Natural killer cell (primary cell): ENCODE measurements at regions not wholly inside any gene's neighbourhood (a gene's known extent, or its start where the extent isn't known, plus 50 kb on each side); places are given as distances from the start of the nearest gene placed in this dataset.

Source experiments
- ATAC-seq, 3 donors: fragments of 150-1000 bp in 2 of 3; fragments of 200-7000 bp in 1 of 3; cut with Tn5 transposase; 1 replicate in 1 of 3; 2 replicates in 2 of 3; pipeline ENCODE4 v1.10.0; 2021; ENCODE audit warnings: mild to moderate bottlenecking in 2 of 3, moderate library complexity in 2 of 3
- DNase-seq, 2 donors: peaks; one replicate each; pipeline versions ENCODE4 v3.0.0 to v3.0.0-alpha.2; 2013 to 2021; ENCODE audit warnings: mixed read lengths in 1 of 2
- H3K27ac ChIP-seq: one replicate; pipeline ENCODE4 v1.5.1; 2013; ENCODE audit warnings: mild to moderate bottlenecking, low read length
- H3K27me3 ChIP-seq: one replicate; pipeline ENCODE4 v1.6.1; 2013; ENCODE audit warnings: low read length; ENCODE audit not compliant: control insufficient read depth, insufficient read depth
- H3K36me3 ChIP-seq: one replicate; pipeline ENCODE4 v1.6.1; 2013; ENCODE audit warnings: low read length; ENCODE audit not compliant: control insufficient read depth, insufficient read depth
- H3K4me1 ChIP-seq: one replicate; pipeline ENCODE4 v1.6.1; 2013; ENCODE audit warnings: low read length; ENCODE audit not compliant: control insufficient read depth, insufficient read depth
- H3K4me3 ChIP-seq: one replicate; pipeline ENCODE4 v1.5.1; 2013; ENCODE audit warnings: low read length
- H3K9me3 ChIP-seq: one replicate; pipeline ENCODE4 v1.6.1; 2013; ENCODE audit warnings: low read length; ENCODE audit not compliant: control insufficient read depth, insufficient read depth
- H3K27ac Mint-ChIP-seq, 2 donors: one replicate each; pipeline ENCODE4 v1.8.0; 2022; ENCODE audit warnings: mild to moderate bottlenecking in 2 of 2, mixed read lengths in 2 of 2, moderate library complexity in 1 of 2
- H3K27me3 Mint-ChIP-seq, 2 donors: one replicate each; pipeline ENCODE4 v1.8.0; 2022; ENCODE audit warnings: low read depth in 2 of 2, mixed read lengths in 2 of 2
- H3K36me3 Mint-ChIP-seq: one replicate; pipeline ENCODE4 v1.8.0; 2022; ENCODE audit warnings: mixed read lengths
- H3K4me1 Mint-ChIP-seq, 2 donors: one replicate each; pipeline ENCODE4 v1.8.0; 2022; ENCODE audit warnings: mixed read lengths in 2 of 2
- H3K4me3 Mint-ChIP-seq: one replicate; pipeline ENCODE4 v1.8.0; 2022; ENCODE audit warnings: mild to moderate bottlenecking, moderate library complexity, mixed read lengths
- H3K9me3 Mint-ChIP-seq, 2 donors: one replicate each; pipeline ENCODE4 v1.8.0; 2022; ENCODE audit warnings: mixed read lengths in 2 of 2
- WGBS: methylation state at CpG from one replicate; pipeline ENCODE4 v1.1.7; 2013; ENCODE audit warnings: missing lambda C conversion rate; ENCODE audit not compliant: insufficient coverage; 5-methylcytosine and 5-hydroxymethylcytosine counted together
- intact Hi-C: fragments of 100-400 bp; cut with micrococcal nuclease; formaldehyde crosslinking; loops from one replicate; pipeline ENCODE4 v1.14.2; 2022
- TF ChIP-seq, protein P1 (sequence below): fragments of 200-600 bp; IDR thresholded peaks from one replicate; pipeline ENCODE4 v1.8.0; 2022; ENCODE audit warnings: antibody characterized with exemption

DNA sequence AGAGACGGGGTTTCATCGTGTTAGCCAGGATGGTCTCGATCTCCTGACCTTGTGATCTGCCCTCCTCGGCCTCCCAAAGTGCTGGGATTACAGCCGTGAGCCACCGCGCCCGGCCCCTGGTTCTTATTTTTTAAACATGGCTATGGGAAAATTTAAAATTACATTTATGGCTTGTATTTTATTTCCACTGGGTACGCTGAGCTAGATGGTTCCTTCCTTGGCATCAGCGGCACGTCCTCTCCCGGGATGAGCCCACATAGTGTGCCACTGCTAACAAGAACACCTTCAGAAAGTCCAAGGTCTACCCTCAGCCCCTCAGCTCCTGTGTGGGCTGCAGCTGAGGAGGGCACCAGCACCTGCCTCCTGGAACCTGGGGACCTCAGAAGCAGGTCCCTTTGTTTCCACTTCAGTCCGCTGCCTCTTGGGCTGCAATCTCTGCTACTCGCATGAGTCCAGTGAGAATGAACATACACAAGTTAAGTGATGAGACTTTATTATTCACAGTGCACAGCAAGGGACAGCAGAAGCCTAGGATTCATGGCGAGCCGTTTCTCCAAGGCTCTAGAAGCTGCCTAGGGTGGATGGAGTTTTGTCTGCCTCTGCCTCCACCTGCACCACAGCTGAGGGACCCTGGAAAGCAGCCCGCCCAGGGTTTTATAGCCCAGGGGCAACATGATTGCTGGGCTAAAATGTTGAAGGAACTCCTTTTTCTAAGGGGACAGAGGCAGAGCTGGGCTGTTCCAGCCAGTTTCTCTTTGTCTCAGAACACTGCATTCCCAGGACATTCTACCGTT lies 107.5 kb upstream of the TEX51 start:
- Mint-ChIP-seq H3K4me1 (no peaks in the 10 kb centered on the region), H3K4me3 (no peak overlapping the region), H3K27ac (no peak overlapping the region), H3K36me3 (no peaks in the 10 kb centered on the region), H3K9me3 (no peaks in the 10 kb centered on the region), H3K27me3 (peaks cover 4 to 14% of the 10 kb centered on the region in 2 donors)
- H3K4me1 ChIP-seq: no peaks in the 10 kb centered on the region
- H3K27ac ChIP-seq: no peak overlapping the region
- H3K36me3 ChIP-seq: no peaks in the 10 kb centered on the region
- H3K27me3 ChIP-seq: no peaks in the 10 kb centered on the region
- no peak overlapping the region for H3K4me3 ChIP-seq
- ATAC-seq: no peak
- no peak for DNase-seq
- no peaks in the 10 kb centered on the region for H3K9me3 ChIP-seq
- intact Hi-C loops: no loop called here
- TF ChIP-seq, protein P1, sequence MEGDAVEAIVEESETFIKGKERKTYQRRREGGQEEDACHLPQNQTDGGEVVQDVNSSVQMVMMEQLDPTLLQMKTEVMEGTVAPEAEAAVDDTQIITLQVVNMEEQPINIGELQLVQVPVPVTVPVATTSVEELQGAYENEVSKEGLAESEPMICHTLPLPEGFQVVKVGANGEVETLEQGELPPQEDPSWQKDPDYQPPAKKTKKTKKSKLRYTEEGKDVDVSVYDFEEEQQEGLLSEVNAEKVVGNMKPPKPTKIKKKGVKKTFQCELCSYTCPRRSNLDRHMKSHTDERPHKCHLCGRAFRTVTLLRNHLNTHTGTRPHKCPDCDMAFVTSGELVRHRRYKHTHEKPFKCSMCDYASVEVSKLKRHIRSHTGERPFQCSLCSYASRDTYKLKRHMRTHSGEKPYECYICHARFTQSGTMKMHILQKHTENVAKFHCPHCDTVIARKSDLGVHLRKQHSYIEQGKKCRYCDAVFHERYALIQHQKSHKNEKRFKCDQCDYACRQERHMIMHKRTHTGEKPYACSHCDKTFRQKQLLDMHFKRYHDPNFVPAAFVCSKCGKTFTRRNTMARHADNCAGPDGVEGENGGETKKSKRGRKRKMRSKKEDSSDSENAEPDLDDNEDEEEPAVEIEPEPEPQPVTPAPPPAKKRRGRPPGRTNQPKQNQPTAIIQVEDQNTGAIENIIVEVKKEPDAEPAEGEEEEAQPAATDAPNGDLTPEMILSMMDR: no peak
- 88% methylated on average over 18 of the region's 18 CpGs for whole genome bisulfite sequencing

DNA sequence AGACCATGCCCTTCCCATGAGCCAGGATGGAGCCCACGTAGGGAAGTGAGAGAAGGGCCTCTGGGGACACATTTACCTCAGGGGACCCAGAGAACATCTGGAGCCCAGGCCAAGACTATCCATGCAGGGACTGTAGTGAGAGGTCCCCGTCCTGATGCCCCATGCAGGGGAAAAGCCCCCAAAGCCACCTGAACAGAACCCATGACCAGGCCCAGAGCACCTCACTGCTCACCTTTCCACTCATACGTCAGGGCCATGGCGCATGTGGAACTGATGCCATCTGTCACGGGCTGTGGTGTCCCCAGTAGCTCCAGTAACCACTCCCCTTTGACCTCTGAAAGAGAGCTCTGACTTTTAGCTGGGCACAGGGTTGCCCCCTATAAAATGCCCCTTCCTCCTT lies 106.5 kb upstream of the TEX51 start:
- Mint-ChIP-seq H3K4me3 (no peak overlapping the region), H3K27me3 (peaks cover 7 to 14% of the 10 kb centered on the region in 2 donors), H3K27ac (no peak overlapping the region)

GRCh38 chr2:126792993-126793392 lies 105.7 kb upstream of the TEX51 start:
- Histone ChIP-seq H3K4me3 (no peak overlapping the region), H3K27ac (no peak overlapping the region), H3K9me3 (no peaks in the 10 kb centered on the region), H3K4me1 (no peaks in the 10 kb centered on the region), H3K27me3 (no peaks in the 10 kb centered on the region), H3K36me3 (no peaks in the 10 kb centered on the region)
- 86% methylated on average over 4 of the region's 4 CpGs for WGBS
- Mint-ChIP-seq H3K27me3 (peaks cover 9 to 14% of the 10 kb centered on the region in 2 donors), H3K4me3 (no peak overlapping the region), H3K9me3 (no peaks in the 10 kb centered on the region), H3K36me3 (no peaks in the 10 kb centered on the region), H3K4me1 (no peaks in the 10 kb centered on the region), H3K27ac (no peak overlapping the region)
- TF ChIP-seq, protein P1: no peak
- intact Hi-C loops: no loop called here
- ATAC-seq (no peak), DNase-seq (no peak)

More for the DNA sequence above, 106.5 kb upstream of the TEX51 start:
- no peaks in the 10 kb centered on the region for H3K9me3 ChIP-seq
- no peaks in the 10 kb centered on the region for H3K4me1 ChIP-seq
- H3K27me3 ChIP-seq: no peaks in the 10 kb centered on the region
- H3K4me3 ChIP-seq: no peak overlapping the region
- Mint-ChIP-seq H3K4me1 (no peaks in the 10 kb centered on the region), H3K9me3 (no peaks in the 10 kb centered on the region), H3K36me3 (no peaks in the 10 kb centered on the region)
- no peak for ATAC-seq
- TF ChIP-seq, protein P1: no peak
- WGBS: 74% methylated on average over 5 of the region's 5 CpGs
- DNase-seq: no peak
- no peaks in the 10 kb centered on the region for H3K36me3 ChIP-seq
- H3K27ac ChIP-seq: no peak overlapping the region
- intact Hi-C loops: no loop called here
